Cardiac fibroblast (primary cell): ENCODE measurements at regions not wholly inside any gene's neighbourhood (a gene's known extent, or its start where the extent isn't known, plus 50 kb on each side); places are given as distances from the start of the nearest gene placed in this dataset.

Source experiments
- DNase-seq, 2 donors: peaks; one replicate each; pipeline versions ENCODE4 v3.0.0 to v3.0.0-alpha.2; 2010; ENCODE audit warnings: low read depth in 2 of 2
- H3K4me3 ChIP-seq, 2 donors: replicated peaks in 1 of 2; 1 replicate in 1 of 2; 2 replicates in 1 of 2; pipeline ENCODE4 v1.5.1; 2011; ENCODE audit warnings: low read depth in 2 of 2, low read length in 2 of 2, mild to moderate bottlenecking in 2 of 2, moderate library complexity in 1 of 2
- TF ChIP-seq, protein P1 (sequence below): IDR thresholded peaks from one replicate; pipeline ENCODE4 v1.5.1; 2011; ENCODE audit warnings: low read depth, mild to moderate bottlenecking, low read length, inconsistent platforms

DNA sequence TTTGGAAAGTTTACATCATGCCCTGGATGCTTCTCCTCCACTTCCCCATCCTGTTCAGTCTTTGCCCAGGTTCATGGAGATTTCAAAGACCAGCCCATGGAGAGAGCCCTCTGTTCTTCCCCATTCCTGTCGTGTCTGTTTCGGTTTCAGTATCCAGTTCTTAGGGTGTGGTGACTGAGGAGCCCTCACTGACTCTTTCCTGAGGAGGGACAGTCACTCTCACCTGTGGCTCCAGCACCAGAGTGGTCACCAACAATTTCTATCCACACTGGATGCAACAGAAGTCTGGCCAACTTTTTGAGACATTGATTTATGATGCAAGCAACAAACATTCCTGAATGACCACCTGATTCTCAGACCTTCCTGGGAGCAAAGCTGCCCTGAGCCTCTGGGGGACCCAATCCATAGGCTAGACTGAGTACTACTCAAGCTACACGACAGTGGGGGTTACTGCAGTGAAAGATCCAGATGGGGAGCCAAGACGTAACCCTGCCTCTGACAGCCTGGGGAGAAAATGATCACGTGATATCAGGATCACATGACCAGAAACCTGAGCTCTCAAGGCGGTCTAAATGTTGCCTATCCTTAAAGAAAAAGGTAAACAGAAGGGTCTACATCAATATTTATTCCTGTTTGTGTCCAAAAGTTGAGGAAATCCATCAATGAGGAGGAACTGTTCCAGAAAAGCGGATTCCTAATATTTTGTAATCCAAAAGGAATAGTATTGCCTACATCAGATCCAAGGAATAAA is 76.2 kb upstream of the VPREB1 start:
- TF ChIP-seq, protein P1, sequence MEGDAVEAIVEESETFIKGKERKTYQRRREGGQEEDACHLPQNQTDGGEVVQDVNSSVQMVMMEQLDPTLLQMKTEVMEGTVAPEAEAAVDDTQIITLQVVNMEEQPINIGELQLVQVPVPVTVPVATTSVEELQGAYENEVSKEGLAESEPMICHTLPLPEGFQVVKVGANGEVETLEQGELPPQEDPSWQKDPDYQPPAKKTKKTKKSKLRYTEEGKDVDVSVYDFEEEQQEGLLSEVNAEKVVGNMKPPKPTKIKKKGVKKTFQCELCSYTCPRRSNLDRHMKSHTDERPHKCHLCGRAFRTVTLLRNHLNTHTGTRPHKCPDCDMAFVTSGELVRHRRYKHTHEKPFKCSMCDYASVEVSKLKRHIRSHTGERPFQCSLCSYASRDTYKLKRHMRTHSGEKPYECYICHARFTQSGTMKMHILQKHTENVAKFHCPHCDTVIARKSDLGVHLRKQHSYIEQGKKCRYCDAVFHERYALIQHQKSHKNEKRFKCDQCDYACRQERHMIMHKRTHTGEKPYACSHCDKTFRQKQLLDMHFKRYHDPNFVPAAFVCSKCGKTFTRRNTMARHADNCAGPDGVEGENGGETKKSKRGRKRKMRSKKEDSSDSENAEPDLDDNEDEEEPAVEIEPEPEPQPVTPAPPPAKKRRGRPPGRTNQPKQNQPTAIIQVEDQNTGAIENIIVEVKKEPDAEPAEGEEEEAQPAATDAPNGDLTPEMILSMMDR: no peak
- H3K4me3 ChIP-seq: no peak overlapping the region
- peak; percentile 36 to 52 for DNase-seq

GRCh38 chr22:22167791-22168189 is 76.8 kb upstream of the VPREB1 start:
- DNase-seq: no peak
- no peak overlapping the region for H3K4me3 ChIP-seq
- TF ChIP-seq, protein P1: no peak

- no peak overlapping the region for H3K4me3 ChIP-seq
- TF ChIP-seq, protein P1: no peak
- no peak for DNase-seq
These were observed 77.5 kb upstream of the VPREB1 start for GRCh38 chr22:22166941-22167713.

DNA sequence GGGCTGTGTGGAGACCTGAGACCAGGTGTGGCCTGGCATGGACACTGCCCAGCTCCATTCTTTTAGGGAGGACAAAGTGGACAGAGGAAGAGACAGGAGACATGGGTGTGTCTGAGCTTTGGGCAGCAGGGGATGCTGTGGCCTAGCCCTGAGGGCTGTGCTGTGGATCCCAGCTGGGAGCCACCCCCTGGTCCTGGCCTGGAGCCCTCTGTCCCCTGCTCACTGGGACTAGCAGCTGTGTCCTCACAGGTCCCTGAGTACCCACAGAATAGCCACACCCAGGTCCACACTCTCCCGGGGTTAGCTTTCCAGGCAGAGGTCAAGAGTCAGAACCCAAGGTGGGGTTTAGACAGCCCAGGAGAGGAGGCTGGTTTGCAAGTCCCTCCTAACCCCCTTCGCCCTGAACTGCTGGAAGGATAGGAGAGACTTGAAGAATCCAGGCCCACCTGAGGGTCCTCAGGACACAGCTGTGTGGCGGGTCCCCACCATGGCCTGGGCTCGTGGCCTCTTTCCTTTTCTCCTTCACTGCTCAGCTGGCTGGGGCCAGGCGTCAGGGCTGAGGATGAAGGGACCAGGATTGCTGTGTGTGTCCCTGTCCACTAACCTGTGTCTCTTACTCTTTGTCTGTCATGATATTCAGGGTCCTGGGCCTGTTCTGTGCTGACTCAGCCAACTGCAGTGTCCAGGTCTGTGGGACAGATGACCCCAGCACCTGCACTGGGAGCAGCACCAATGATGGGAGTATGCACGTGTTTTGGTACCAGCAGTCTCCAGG is 78.5 kb upstream of the VPREB1 start:
- TF ChIP-seq, protein P1: no peak
- no peak for DNase-seq

DNA sequence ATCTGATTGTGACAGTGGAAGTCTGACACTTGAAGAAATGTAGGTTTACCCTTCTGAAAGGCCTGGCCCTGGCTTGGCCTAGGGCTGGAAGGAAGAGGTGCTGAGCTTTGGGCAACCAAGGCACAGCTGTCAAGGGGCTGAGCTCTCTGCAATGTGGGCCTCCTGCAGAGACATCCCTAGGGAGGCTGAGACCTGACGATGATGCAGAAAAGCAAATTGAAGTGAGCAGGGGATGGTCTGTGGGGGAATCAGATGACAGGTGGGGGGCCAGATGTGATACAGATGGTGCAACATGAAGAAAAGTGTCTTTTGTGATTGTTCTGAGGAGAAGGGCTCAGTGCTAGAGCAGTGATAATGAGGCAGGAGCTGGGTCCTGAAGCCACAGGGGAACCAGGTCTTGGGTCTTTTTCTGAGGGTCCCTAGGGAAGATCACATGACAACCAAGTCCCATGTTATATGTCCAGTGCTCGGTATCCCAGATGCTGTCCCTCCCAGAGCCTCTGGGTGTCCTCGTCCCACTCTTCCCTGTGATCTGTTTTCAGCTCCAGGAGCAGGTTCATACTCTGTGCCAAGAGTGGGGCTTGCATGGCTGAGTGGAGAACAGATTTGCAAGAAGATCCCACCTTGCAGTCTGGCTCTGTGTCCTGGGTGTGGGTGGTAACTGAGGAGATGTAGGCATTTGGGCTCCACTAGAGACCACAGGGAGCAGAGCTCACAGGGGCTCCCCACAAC is 79.9 kb upstream of the VPREB1 start:
- DNase-seq: no peak
- TF ChIP-seq, protein P1: no peak
- no peak overlapping the region for H3K4me3 ChIP-seq

More for the DNA sequence above, 78.5 kb upstream of the VPREB1 start:
- no peak overlapping the region for H3K4me3 ChIP-seq
